ENCODE measurements at regions not wholly inside any gene's neighbourhood (a gene's known extent, or its start where the extent isn't known, plus 50 kb on each side); places are given as distances from the start of the nearest gene placed in this dataset.

GRCh38 chr18:78681396-78681795 lies 298.2 kb upstream of the SALL3 start:
- Mint-ChIP-seq H3K36me3 (ENCODE audit: insufficient read depth, unreplicated experiment) (no peaks in the 10 kb centered on the region), H3K27me3 (ENCODE audit: insufficient read depth, unreplicated experiment) (no peaks in the 10 kb centered on the region), H3K4me1 (ENCODE audit: insufficient read depth, unreplicated experiment) (no peaks in the 10 kb centered on the region), H3K4me3 (ENCODE audit: unreplicated experiment) (no peak overlapping the region), H3K9me3 (ENCODE audit: unreplicated experiment) (peaks cover 13% of the 10 kb centered on the region), H3K27ac (ENCODE audit: low read depth, unreplicated experiment) (no peak overlapping the region)
- BruUV-seq (replicated peaks): no TSS peak
- ChIA-PET CTCF (no interaction called here), POLR2A (no interaction called here)
- TF ChIP-seq, protein P1, sequence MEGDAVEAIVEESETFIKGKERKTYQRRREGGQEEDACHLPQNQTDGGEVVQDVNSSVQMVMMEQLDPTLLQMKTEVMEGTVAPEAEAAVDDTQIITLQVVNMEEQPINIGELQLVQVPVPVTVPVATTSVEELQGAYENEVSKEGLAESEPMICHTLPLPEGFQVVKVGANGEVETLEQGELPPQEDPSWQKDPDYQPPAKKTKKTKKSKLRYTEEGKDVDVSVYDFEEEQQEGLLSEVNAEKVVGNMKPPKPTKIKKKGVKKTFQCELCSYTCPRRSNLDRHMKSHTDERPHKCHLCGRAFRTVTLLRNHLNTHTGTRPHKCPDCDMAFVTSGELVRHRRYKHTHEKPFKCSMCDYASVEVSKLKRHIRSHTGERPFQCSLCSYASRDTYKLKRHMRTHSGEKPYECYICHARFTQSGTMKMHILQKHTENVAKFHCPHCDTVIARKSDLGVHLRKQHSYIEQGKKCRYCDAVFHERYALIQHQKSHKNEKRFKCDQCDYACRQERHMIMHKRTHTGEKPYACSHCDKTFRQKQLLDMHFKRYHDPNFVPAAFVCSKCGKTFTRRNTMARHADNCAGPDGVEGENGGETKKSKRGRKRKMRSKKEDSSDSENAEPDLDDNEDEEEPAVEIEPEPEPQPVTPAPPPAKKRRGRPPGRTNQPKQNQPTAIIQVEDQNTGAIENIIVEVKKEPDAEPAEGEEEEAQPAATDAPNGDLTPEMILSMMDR (IDR thresholded peaks at IDR 0.05; ENCODE audit: unreplicated experiment): no peak
- intact Hi-C loops (cut with micrococcal nuclease): no loop called here
- DNase-seq (ENCODE audit: unreplicated experiment): no peak

GRCh38 chr18:78681934-78682333 lies 297.7 kb upstream of the SALL3 start:
- Mint-ChIP-seq H3K9me3 (ENCODE audit: unreplicated experiment) (peaks cover 13% of the 10 kb centered on the region), H3K27ac (ENCODE audit: low read depth, unreplicated experiment) (no peak overlapping the region), H3K4me1 (ENCODE audit: insufficient read depth, unreplicated experiment) (no peaks in the 10 kb centered on the region), H3K4me3 (ENCODE audit: unreplicated experiment) (no peak overlapping the region), H3K27me3 (ENCODE audit: insufficient read depth, unreplicated experiment) (no peaks in the 10 kb centered on the region), H3K36me3 (ENCODE audit: insufficient read depth, unreplicated experiment) (no peaks in the 10 kb centered on the region)
- no TSS peak for BruUV-seq (replicated peaks)
- POLR2A ChIA-PET: no interaction called here
- no peak for DNase-seq (ENCODE audit: unreplicated experiment)
- TF ChIP-seq, protein P1 (IDR thresholded peaks at IDR 0.05; ENCODE audit: unreplicated experiment): no peak
- CTCF ChIA-PET: no interaction called here
- intact Hi-C loops (cut with micrococcal nuclease): no loop called here

DNA sequence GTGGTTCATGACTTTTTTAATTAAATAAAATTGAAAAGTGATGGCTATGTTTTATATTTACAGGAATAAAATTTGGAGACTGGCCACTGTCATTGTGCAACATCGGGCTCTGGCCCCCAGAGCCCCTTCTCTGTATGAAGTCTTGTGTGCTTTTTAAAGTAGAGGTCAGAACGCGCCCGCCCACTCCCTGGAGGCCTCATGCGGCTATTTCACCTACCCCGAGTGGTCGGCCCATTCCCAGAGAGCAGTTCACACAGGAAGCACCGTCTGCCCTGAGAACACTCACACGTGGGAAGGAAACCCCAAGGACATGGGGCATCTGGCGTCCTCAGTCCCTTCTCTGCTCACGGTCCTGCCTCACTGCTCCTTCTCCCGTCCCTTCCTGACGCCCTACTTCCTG lies 296.9 kb upstream of the SALL3 start:
- Mint-ChIP-seq H3K9me3 (ENCODE audit: unreplicated experiment) (peaks cover 13% of the 10 kb centered on the region), H3K36me3 (ENCODE audit: insufficient read depth, unreplicated experiment) (no peaks in the 10 kb centered on the region), H3K4me3 (ENCODE audit: unreplicated experiment) (no peak overlapping the region), H3K4me1 (ENCODE audit: insufficient read depth, unreplicated experiment) (no peaks in the 10 kb centered on the region), H3K27me3 (ENCODE audit: insufficient read depth, unreplicated experiment) (no peaks in the 10 kb centered on the region), H3K27ac (ENCODE audit: low read depth, unreplicated experiment) (no peak overlapping the region)
- ChIA-PET POLR2A (no interaction called here), CTCF (no interaction called here)
- TF ChIP-seq, protein P1 (IDR thresholded peaks at IDR 0.05; ENCODE audit: unreplicated experiment): no peak
- no peak for DNase-seq (ENCODE audit: unreplicated experiment)
- no TSS peak for BruUV-seq (replicated peaks)
- intact Hi-C loops (cut with micrococcal nuclease): no loop called here

DNA sequence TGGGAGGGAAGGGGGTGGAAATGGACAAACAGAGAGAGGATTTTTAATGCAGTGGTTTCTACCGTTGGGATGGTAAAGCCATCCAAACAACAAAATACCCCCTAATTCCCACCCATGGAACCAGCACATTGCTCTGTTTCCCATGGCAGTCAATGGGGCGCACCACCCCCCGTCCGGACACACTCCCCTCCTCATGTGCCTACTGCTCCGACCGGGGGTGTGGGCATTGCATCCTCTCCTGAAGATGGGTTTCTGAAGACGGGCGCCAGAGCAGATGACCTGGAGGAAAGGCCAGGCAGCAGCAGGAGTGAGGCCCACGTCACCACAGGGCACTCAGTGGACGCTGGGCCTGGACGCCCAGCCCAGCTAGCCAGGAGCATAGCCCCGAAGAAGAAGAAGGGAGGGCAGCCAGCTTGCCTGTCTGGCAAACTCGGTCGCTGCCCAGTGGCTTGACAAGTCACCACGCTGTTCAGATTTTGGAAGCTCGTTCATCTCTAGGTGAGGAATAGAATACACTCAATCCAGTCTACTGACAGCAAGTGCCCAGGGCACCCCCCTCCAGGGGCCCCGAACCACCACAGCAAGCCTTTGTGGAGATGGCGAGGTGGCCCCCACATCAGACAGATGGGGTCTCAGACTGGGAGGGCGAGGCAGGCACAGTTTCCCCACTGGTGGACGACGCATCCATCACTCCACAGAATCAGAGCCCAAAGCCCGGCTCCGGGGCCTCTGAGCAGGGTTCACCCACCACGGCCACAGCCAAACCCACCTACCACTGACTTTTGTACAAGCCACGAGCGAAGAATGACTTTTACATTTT lies 296.2 kb upstream of the SALL3 start:
- intact Hi-C loops (cut with micrococcal nuclease): no loop called here
- H3K27ac Mint-ChIP-seq (ENCODE audit: low read depth, unreplicated experiment): no peak overlapping the region
- no TSS peak for BruUV-seq (replicated peaks)

More for the DNA sequence above, 296.2 kb upstream of the SALL3 start:
- Mint-ChIP-seq H3K36me3 (ENCODE audit: insufficient read depth, unreplicated experiment) (no peaks in the 10 kb centered on the region), H3K27me3 (ENCODE audit: insufficient read depth, unreplicated experiment) (no peaks in the 10 kb centered on the region), H3K4me1 (ENCODE audit: insufficient read depth, unreplicated experiment) (no peaks in the 10 kb centered on the region), H3K9me3 (ENCODE audit: unreplicated experiment) (peaks cover 10% of the 10 kb centered on the region), H3K4me3 (ENCODE audit: unreplicated experiment) (no peak overlapping the region)
- TF ChIP-seq, protein P1 (IDR thresholded peaks at IDR 0.05; ENCODE audit: unreplicated experiment): no peak
- DNase-seq (ENCODE audit: unreplicated experiment): no peak
- CTCF ChIA-PET: interaction anchor here (0.6 kb wide), 1 partner anchor 777 kb away, joined by 3 read pairs; no protein-coding TSS in a partner anchor
- POLR2A ChIA-PET: no interaction called here

All from MCF 10A (cell line).